Fibroblast of peridontal ligament (primary cell): ENCODE measurements at regions not wholly inside any gene's neighbourhood (a gene's known extent, or its start where the extent isn't known, plus 50 kb on each side); places are given as distances from the start of the nearest gene placed in this dataset.

Source experiments
- DNase-seq: peaks from one replicate; pipeline ENCODE4 v3.0.0-alpha.2; 2010; ENCODE audit errors: extremely low read depth

DNA sequence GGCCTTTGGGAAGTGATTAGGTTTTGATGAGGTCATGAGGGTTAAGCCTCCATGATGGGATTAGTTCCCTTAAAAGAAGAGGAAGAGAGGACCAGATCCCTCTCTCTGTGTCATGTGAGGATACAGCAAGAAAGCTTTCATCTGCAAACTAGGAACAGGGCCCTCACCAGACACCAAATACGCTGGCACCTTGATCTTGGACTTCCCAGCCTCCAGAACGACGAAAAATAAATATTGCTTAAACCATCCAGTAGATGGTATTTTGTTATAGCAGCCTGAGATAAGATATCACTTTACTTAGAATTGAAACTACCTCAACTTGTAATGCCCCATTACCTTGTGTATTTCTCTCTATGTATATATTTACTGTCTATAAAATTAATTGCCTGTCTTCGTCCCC, 65.4 kb upstream of the NNAT start:
- DNase-seq: no peak

DNA sequence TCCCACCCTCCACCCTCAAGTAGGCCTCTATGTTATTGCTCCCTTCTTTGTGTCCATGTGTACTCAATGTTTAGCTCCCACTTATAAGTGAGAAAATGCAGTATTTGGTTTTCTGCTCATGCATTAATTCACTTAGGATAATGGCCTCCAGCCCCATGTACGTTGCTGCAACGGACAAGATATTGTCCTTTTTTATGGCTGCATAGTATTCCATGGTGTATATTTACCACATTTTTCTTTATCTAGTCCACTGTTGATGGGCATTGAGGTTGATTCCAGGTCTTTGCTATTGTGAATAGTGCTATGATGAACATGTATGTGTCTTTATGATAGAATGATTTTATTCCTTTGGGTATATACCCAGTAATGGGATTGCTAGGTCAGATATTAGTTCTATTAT, 64.1 kb upstream of the NNAT start:
- no peak for DNase-seq

DNA sequence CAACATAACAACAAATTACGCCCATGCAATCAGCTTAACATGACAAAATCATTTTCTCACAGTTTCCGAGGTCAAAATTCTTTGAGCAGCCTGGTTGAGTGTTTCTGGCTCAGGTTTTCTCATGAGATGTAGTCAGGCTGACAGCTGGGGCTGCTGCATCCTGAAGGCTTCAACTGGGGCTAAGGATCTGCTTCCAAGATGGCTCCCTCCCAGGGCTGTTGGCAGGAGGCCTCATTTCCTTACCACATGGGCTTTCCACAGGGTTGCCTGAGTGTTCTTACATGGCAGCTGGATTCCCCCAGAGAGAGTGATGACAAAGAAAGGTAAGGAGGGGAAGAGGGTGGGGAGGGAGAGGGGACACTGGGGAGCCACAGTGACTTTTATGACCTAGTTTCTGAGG, 63.1 kb upstream of the NNAT start:
- DNase-seq: peak; percentile 8

DNA sequence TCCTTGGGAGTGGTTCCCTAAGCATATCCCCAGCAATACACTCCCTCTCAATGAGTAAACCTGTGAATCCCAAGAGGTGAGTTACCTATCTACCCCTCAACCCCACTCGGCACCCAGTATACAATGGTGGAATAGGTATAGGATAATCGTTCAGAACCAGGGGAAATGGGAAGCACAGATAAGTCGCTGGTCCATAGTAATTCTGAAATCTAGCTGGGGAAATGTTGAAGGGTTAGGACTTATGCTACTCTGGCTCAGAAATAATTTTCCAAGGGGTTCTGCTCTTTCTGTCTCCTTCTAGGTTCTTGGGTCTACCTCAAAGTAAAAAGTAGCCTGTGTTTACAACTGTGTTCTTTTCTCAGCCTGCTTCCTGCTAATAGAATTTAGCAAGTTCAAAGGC, 62.3 kb upstream of the NNAT start:
- DNase-seq: no peak

DNA sequence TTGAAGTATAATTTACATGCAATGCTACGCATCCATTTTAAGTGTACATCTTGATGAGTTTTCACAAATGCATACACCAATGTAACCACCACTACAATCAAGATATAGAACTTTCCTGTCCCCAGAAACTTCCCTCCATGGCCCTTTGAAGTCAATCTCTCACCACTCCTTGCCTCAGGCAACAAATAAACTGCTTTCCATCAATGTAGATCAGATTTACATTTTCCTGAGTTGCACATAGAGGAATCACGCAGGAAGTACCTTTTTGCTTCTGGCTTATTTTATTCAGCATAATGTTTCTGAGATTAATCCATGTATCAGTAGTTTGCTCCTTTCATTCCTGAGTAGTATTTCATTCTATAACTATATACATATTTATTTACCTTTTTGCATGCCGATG, 59.6 kb upstream of the NNAT start:
- no peak for DNase-seq

DNA sequence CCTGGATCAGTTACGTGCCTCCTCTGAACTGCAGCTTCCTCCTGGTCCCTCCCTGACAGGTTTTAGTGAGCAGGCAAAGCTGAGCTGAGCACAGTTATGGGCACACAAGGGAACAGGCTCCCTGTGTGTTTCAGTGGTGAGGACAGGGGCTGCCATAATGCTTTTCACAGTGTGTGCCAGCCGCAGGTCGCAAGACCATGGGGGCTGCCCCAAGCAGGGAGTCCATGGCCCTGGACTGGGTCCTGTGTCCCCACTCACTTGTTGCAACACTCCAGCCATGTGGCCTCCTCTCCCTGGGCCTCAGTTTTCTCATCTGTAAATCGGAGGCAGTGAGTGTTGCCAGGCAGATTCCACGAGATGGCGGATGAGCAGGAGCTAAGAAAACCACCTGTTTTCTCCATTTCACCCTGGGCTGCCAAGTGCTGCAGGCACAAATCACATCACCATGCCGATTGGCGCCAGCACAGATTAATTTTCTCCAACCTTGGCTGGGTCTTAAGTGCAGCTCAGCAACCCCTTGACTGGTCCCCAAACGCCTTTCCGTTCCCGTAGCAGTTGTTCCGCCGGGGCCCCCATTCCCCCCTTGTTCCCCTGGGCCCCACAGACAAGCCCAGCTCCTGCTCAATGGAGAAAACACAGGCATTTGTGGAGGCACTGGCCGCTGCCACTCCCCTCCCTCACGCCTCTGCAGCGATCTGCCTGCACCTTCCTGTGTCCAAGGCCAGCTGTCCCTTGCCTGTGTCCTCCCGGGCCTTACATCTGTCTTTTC, 57.1 kb upstream of the NNAT start:
- no peak for DNase-seq

DNA sequence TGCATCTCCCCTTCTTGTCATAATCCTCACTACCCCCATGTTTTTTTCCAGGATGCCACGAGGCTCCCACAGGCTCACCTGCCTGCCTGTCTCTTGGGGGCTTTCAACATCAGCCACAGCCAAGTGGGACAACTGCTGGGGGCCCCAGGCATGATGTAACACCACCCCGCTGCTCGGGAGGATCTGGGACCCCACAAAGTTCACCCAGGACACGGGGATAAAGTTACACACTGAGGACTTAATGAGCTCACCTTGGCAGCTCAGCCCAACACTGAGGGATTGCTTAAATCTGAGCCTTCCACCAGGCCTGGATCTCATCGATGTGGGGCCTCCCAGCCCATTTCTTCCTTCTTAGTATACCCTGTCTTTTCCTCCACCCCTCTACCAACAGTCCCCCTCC, 56.4 kb upstream of the NNAT start:
- no peak for DNase-seq
